Neural cell (in vitro differentiated cells): ENCODE measurements at regions not wholly inside any gene's neighbourhood (a gene's known extent, or its start where the extent isn't known, plus 50 kb on each side); places are given as distances from the start of the nearest gene placed in this dataset.

Experiments
- POLR2AphosphoS5 ChIP-seq: IDR thresholded peaks from 2 replicates; pipeline ENCODE4 v1.6.1; 2012
- RAD21 ChIP-seq: fragments of 450-650 bp; conservative IDR thresholded peaks from 2 replicates; pipeline ENCODE4 v1.6.1; 2014; ENCODE audit warnings: antibody characterized with exemption, mild to moderate bottlenecking, moderate library complexity
- SMC3 ChIP-seq: fragments of 450-650 bp; conservative IDR thresholded peaks from 2 replicates; pipeline ENCODE4 v1.6.1; 2014; ENCODE audit warnings: antibody characterized with exemption, mild to moderate bottlenecking, moderate library complexity; ENCODE audit not compliant: poor library complexity
- TAF1 ChIP-seq: IDR thresholded peaks from 2 replicates; pipeline ENCODE4 v1.6.1; 2012; ENCODE audit warnings: low read depth
- TF ChIP-seq, protein P1 (sequence below): fragments of 450-650 bp; IDR thresholded peaks from 2 replicates; pipeline ENCODE4 v1.5.1; 2014; ENCODE audit warnings: antibody characterized with exemption, mild to moderate bottlenecking, moderate library complexity; ENCODE audit not compliant: poor library complexity, severe bottlenecking

DNA sequence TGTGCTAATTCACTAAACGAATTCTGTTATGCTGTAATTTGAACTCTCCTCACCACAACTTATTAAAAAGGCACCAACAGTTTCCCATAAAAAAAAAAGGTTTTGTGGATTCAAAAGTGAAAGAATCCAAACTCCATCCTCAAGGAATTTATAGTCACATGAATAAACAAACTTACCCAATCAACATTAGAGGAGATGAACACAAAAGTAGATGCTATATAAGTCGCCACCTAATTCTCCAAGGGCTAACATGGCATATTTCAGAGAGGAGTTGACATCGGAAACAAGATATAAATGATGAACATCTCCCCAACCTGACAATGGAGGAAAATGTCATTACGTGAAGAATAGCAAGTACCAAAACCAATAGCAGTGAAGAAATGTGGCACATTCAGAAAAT lies 265.5 kb upstream of the PRKD1 start:
- no peak for TF ChIP-seq TAF1
- TF ChIP-seq, protein P1, sequence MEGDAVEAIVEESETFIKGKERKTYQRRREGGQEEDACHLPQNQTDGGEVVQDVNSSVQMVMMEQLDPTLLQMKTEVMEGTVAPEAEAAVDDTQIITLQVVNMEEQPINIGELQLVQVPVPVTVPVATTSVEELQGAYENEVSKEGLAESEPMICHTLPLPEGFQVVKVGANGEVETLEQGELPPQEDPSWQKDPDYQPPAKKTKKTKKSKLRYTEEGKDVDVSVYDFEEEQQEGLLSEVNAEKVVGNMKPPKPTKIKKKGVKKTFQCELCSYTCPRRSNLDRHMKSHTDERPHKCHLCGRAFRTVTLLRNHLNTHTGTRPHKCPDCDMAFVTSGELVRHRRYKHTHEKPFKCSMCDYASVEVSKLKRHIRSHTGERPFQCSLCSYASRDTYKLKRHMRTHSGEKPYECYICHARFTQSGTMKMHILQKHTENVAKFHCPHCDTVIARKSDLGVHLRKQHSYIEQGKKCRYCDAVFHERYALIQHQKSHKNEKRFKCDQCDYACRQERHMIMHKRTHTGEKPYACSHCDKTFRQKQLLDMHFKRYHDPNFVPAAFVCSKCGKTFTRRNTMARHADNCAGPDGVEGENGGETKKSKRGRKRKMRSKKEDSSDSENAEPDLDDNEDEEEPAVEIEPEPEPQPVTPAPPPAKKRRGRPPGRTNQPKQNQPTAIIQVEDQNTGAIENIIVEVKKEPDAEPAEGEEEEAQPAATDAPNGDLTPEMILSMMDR, result no peak
- TF ChIP-seq SMC3, result no peak
- no peak for TF ChIP-seq POLR2AphosphoS5
- no peak for TF ChIP-seq RAD21
